GM12865 (cell line): ENCODE measurements at regions not wholly inside any gene's neighbourhood (a gene's known extent, or its start where the extent isn't known, plus 50 kb on each side); places are given as distances from the start of the nearest gene placed in this dataset.

Experiments
- DNase-seq: peaks from one replicate; pipeline ENCODE4 v3.0.0; 2010; ENCODE audit warnings: low read depth
- H3K4me3 ChIP-seq: 2 replicates; pipeline ENCODE4 v1.5.1; 2011; ENCODE audit warnings: mild to moderate bottlenecking, low read depth, low read length, control low read depth
- TF ChIP-seq, protein P1 (sequence below): IDR thresholded peaks from 2 replicates; pipeline ENCODE4 v1.5.1; 2011; ENCODE audit warnings: low read length, control low read depth, low read depth, inconsistent platforms; ENCODE audit not compliant: insufficient read depth; ENCODE audit errors: missing control alignments

DNA sequence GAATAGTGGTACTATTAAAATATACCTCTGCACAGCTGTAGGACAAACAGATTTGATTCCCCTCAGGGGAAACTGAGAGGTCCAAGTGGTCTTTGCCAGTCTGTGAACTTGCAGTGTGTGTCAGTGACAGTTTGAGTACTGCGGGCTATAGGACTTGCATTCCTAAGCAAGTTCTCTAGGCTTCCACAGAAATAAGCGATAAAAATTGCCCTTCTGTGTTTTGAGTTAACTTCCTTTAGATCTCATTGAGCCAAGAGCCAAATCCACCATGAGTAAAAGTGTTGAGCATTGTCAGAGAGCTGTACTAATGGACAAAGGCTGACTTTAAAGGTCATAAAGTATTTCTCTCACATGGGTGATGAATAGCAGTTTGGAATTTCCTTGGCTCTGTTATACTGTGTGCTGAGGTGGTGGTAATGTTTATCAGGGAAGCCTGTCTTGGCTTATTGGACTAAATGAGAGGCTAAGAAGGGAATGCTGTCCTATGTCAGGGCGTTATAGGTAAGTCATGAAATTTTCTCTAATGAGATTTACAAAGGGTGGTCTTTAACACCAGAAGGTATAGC, 122.6 kb upstream of the MAP3K7 start:
- H3K4me3 ChIP-seq, result no peak overlapping the region
- DNase-seq, result no peak
- TF ChIP-seq, protein P1, sequence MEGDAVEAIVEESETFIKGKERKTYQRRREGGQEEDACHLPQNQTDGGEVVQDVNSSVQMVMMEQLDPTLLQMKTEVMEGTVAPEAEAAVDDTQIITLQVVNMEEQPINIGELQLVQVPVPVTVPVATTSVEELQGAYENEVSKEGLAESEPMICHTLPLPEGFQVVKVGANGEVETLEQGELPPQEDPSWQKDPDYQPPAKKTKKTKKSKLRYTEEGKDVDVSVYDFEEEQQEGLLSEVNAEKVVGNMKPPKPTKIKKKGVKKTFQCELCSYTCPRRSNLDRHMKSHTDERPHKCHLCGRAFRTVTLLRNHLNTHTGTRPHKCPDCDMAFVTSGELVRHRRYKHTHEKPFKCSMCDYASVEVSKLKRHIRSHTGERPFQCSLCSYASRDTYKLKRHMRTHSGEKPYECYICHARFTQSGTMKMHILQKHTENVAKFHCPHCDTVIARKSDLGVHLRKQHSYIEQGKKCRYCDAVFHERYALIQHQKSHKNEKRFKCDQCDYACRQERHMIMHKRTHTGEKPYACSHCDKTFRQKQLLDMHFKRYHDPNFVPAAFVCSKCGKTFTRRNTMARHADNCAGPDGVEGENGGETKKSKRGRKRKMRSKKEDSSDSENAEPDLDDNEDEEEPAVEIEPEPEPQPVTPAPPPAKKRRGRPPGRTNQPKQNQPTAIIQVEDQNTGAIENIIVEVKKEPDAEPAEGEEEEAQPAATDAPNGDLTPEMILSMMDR, result no peak

DNA sequence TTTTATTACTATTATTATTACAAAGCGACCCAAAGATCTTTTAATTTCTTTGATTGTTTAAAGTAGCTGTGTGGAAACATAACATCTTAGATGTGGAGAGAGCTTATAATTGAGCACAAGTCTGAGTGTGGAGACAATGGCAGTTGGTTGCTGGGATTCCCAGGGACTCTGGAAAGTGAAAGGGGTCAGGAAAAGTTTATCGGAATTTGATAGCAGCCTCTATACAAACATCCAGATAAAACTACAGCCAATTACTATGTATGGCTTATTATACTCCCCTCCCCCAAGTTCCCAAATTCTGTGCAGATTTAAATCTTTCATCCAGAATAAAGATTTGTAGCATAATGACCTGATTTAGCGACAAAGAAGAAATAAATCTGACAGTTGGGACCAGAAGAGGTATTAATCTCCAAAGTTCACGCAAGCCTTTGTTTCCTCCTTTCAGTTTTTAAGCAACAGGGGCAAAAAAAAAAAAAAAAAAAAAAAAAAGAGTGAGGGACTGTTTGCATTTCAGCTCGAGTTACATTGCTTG, 121.4 kb upstream of the MAP3K7 start:
- TF ChIP-seq, protein P1, result no peak
- DNase-seq, result no peak
- no peak overlapping the region for H3K4me3 ChIP-seq

DNA sequence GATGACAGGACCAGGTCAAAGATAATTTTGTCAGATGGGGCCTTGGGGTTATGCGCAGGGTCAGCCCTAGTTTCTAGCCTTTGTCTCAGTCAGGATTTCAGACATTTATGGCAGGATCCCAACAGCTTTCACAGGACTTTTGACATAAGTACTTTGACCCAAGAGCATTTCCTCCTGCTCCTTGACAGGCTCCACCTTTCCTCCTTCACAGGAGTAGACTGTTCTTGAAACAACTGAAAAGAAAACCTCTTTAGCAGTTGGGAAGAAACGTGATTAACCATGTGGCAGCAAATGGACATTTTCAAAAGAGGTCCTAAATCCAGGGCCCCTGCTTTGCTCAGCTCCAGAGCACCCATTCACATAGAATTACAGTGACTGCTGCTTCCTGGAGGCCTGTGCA, 120.4 kb upstream of the MAP3K7 start:
- no peak for DNase-seq
- TF ChIP-seq, protein P1, result no peak
- no peak overlapping the region for H3K4me3 ChIP-seq

DNA sequence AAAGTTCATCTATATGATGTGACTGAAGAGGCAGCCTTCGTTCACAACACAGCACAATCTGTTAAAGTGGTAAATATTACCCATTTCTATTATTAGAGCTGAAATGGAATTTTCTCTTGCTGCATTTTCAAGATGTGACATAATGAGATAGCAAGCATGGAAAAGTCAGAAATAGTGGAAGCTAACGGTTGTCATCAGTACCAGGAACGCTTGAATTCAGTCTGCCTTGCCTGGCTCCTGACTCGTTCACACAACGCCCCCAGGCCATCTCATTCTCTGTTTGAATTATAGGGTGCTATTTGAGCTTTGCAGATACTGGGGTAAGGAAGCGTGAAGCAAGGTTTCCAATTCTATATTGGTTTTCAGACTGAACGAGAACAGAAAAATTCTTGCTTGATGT, 116.5 kb upstream of the MAP3K7 start:
- TF ChIP-seq, protein P1, result no peak
- H3K4me3 ChIP-seq, result no peak overlapping the region
- no peak for DNase-seq

DNA sequence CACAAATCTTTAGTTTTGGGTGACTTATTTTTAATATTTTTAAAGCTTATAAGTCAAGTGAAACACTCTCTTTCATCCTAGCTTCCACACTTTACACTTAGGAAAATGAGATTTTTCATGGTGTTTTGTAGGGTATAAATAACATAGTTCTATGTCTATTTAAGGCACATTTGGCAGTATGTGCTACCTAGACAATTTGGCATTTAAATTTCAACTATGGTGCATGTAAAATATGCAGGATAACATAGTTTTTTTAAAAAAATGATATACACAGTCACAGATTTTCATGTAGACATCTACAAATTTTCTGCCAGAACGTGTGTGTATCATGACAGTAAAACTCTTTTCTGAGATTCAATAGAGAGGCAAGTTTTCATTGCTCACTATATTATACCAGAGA, 115.1 kb upstream of the MAP3K7 start:
- DNase-seq, result no peak
- H3K4me3 ChIP-seq, result no peak overlapping the region
- TF ChIP-seq, protein P1, result no peak

DNA sequence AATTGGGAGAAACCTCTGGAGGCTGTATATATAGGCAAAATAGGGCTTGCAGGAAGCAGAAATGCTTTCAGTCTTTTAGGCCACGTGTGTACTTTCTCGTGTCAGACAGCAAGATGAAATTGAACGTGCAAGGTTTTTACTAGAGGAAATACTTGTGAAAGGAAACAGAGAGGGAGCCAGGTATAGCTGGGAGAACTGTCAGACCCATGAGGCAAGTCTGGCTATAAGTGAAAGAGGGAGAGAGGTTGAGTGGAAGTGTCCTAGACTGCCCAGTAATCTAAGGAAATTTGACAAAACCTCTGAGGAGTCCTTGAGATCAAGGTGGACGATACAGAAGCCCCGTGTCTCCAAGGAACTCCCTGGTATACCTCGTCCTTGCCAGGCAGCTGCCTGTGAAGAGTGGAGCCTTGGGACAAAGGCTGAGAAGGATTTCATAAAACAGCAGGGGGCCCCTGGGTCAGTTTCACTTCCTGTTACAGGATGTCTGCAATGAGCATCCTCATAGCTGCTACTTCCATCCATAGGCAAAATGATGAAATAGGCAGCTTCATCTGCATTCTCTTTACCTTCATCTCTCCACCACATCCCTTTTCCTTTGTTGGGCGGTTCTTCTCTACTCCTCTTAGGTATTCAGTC, 114.4 kb upstream of the MAP3K7 start:
- DNase-seq, result peak; percentile 17
- TF ChIP-seq, protein P1, result no peak
- no peak overlapping the region for H3K4me3 ChIP-seq
